CD4-positive, alpha-beta T cell treated with Interleukin-6 at 100 ng/mL for 8 hours (primary cell): ENCODE measurements at regions not wholly inside any gene's neighbourhood (a gene's known extent, or its start where the extent isn't known, plus 50 kb on each side); places are given as distances from the start of the nearest gene placed in this dataset.
"Not testable (repeated sequence)": the region's sequence is repeated elsewhere in the genome, so short reads cannot be mapped to it uniquely, and the experiment has no call there.

Source experiments
- DNase-seq: peaks from one replicate; pipeline ENCODE4 v3.0.0-alpha.2; 2020; ENCODE audit warnings: mixed read lengths, low spot score

- DNase-seq = no peak
Measured at GRCh38 chr5:34447424-34447823, 208.7 kb upstream of the RAI14 start.

DNA sequence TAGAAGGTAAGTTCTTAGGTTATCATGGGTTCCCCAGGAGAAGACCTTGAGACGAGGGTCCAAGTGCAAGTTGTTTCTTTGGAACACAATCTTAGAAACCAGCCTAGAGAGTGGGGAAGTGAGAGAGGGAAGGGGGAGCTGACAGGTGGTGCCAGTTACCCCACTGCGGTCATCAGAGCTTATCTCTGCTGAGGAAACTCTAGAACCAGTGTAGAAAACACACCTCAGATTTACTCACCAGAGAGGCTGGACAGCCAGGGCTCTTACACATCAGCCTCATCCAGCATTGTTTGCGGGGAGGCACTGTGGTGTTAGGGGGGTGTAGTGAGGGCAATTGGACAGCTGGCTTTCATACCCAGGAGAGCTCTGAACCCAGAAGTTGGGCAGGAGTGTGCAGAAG, 206.5 kb upstream of the RAI14 start:
- DNase-seq = no peak

- DNase-seq = no peak
Measured at GRCh38 chr5:34450338-34450737, 205.8 kb upstream of the RAI14 start.

DNA sequence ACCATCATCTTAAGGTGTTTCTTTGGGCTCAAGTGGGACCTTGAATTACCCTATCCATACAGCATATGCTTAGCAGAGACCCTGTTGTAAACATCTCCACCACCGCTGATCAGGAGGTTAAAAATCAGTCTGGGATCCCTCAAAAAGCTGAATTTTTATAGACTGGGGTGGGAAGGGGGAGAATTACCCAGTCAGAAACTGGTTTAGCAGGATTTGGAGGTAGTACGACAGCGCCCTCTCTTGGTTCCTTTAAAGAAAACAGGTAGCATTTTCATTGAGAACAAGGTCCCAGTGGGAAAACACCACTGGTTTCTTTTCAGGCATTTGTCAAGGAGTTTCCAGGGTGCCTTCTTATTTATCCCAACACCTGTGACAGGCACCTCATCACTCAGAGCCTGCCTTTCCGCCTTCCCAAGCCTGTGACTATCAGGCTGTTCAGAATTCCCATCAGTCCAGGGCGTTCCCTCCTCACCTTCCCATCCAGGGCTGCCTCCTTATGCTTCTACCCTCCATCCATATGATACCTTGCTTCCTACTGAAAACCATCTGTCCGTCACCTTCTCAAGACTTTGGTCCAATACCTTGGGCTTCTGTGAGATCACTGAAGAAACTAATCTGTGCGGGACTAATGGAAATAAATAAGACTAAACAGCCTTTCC, 203.8 kb upstream of the RAI14 start:
- DNase-seq = no peak

DNA sequence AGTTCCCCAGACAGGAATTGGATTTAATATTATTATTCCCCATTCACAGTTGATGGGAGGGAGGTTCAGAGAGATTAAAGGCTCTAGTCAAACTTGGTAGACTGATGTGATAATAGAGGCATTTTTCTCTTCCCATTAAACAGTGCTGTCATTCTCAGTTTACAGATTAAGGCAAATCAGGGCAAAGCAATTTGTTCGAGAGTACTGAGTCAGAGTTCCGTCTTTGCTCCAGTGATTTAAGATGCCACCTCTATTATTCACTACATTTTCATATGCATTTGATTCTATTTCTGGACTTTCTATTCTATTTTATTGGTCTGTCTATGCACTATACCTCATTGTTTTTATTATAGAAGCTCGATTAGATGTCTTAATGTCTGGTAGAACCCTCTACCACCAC, 201.0 kb upstream of the RAI14 start:
- no peak for DNase-seq

GRCh38 chr5:34459908-34460307, 196.2 kb upstream of the RAI14 start:
- DNase-seq = no peak

GRCh38 chr5:34460496-34460895, 195.6 kb upstream of the RAI14 start:
- DNase-seq = no peak

- no peak for DNase-seq
Measured at GRCh38 chr5:34464829-34465228, 191.3 kb upstream of the RAI14 start.

DNA sequence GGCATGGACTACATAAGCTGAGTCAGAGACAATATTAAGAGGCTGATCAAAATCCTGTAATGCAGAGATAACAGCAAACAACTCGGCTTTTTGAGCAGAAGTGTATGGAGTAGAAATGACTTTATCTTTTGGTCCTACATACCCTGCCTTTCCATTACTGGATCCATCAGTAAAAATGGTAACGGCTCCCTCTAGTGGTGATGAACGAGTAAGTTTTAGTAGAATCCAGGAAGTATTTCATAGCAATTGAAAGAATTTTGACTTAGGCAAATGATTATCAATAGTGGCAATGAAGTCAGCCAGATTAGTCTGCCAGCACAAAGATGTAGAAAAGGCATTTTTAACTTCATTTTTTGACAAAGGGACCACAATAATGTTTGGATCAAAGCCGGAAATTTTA, 190.8 kb upstream of the RAI14 start:
- peak; percentile 44 for DNase-seq

DNA sequence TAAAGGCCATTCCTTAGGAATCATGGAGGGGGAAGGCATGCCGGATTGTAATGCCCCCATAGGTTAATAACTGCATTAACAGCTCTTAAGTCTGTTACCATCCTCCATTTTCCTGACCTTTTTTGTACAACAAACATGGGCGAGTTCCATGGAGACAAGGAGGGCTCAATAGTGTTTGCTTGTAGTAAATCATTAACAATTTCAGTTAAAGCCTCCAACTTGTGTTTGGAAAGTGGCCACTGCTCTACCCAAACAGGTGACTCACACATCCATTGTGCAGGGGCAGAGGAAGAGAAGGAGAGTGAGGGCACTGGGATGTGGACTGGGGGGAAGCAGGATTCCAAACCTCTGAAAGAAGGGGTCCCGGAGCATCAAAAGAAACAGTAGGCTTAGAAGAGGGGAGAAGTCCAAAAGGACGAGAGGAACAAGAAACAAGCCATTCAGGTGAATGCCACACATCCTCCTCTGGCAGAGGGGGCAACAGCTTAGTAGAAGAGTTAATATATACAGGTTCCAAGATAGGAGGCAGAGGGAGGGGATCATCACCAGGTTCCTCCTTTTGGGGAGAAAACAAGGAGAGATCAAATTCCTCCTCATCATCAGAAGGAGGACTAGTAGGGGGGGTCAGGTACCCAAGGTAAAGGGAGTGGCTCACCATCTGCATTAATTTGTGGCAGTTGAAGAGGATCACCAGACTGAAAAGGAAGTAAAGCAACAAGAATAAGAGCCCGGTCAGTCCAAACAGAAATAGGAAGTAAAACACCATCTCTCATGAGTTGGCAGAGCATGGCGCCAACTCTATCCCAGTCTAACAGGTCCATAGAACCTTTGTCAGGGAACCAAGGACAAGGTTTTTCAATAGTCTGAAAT, 189.4 kb upstream of the RAI14 start:
- not testable (repeated sequence) for DNase-seq

DNA sequence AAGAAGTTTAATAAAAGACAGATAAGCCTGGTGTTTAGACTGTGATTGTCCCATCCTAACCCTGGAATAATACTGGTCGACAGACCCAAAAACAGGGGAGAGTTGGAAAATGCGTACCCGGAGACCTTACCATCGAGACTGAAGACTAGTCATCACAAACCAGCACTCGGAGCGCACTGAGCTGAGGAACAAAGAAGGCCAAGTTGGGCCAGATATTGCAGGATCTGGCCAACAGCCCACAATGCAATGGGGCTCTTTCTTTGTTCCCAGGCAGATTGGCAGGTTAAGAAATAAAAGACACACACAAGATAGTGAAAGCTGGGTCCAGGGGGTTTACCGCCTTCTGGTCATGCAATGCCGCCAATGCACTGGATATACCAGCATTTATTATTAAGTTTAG, 188.7 kb upstream of the RAI14 start:
- no peak for DNase-seq

DNA sequence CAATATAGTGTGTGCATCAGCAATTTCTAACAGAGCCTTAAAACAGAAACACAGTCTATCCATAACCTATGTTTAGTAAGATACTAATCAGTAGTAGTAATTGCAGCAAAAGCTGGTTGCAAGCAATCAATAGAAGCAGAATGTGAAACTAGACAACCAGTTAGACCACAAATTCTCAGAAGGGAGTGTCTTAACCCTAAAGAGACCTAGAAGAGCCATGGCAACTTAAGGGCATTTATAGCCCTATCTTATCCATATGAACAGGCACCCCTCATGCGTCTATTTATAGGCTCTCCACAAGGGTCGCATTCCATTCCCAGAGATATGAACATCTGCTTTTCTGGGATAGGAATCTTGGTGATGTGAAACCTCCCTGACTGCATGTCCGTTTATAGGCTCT, 188.1 kb upstream of the RAI14 start:
- not testable (repeated sequence) for DNase-seq

DNA sequence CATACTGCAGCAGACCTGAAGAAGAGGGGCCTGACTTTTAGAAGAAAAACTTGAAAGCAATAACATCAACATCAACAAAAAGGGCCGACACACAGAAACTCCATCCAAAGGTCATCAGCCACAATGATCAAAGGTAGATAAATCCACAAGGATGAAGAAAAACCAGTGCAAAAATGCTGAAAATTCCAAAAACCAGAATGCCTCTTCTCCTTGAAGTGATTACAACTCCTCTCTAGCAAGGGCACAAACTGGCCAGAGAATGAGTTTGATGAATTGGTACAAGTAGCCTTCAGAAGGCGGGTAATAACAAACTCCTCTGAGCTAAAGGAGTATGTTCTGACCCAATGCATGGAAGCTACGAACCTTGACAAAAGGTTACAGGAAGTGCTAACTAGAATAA, 186.2 kb upstream of the RAI14 start:
- no peak for DNase-seq

DNA sequence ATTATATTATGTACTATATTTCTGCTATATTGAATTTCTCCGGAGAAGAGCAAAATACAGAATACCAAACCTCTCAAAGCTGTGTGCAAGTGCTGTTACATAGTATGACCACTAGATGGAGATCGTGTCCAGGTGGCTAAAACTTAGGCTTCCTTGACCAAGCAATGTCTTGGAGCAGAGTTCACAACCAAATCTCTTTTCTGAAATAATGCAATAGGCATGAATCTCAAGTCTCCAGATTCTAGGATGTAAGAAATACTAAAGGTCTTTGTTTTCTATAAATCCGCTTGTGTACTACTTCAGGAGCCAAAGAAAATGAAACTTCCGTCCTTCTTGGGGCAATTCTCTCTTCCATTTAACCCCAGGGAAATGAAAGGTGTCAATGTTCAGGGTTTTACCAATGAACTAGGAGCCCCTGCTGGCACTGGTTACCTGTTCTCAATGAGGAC, 181.5 kb upstream of the RAI14 start:
- peak; percentile 24 for DNase-seq

DNA sequence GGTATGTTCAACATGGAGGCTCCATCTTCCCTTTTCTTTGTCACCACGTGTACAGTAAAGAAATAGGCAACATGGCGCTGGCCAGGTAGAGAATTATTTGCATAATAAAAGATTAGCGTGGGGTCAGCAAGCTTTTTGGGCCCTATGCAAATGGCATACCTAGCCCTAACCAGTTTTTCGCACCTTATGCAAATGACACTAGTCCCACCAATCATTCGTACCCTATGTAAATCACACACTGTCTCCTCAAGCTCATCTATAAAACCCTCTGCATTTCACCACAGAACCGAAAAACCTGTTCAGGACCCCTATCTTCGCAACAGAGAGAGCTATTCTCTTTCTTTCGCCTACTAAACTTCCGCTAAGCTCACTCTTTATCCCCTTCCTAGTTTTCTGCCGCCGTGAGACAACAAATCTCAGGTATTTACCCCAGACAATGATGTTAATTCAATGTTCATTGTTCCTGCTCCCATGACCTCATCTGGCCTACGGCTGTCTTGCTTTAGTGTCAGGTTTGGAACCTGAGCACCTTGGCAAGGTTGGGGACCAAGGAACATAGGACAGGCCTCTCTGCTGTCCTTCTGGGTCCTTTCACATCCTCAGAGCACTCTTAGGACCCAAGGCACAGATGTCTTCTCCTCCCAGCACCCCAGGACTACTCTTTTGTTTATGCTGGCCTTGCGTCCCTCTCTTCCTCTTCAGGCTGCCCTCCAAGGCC, 180.7 kb upstream of the RAI14 start:
- DNase-seq = no peak

GRCh38 chr5:34476941-34477565, 179.1 kb upstream of the RAI14 start:
- no peak for DNase-seq

DNA sequence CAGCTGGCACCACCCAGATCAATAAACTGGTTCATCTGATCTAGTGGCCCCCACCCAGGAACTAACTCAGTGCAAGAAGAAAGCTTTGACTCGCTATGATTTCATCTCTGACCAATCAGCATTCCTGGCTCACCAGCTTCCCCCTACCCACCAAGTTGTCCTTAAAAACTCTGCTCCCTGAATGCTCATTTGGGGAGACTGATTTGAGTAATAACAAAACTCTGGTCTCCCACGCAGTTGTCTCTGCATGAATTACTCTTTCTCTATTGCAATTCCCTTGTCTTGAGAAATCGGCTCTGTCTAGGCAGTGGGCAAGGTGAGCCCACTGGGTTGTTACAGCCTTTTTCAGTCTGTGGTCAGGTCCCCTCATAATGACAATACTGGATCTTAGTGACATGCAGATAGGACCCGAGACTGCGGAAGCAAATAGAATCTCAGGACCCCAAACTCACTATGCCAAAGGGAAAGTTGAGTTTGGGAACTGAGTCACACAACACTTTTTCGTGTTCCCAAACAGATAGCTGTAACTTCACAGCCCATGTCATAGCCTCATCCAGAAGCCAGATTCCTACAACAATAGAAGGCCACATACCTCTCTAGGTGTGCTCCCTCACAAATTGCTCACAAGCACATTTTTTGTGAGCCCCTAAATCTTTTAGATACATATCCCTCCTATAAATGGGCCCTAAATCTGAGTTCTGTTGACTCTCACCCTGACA, 175.2 kb upstream of the RAI14 start:
- DNase-seq = no peak

DNA sequence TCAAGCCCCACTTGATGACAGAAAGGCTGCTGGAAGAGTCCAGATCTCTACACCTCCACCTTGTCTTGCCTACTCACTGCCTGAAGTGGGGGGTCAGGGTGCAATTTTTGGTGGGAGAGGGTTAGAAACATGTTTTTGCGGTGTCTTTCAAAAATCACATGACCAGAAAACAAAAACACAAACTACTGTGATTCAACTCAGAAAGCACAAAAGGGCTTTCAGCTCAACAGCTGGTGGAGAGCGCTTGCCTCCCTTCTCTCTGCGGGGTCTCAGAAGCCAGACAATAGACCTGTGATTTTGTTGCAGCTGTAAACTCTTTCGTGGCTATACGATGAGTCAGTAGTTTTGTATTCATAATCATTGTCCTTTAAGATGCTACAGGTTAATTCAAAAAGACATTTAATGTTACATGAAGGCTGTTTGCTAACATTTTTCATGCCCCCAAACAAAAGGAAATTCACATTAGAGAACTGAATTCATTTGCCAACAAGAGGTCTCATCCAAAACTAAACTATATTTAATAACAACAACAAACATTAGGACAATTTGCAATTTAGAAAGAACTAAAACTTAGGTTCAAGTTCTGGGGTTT, 172.6 kb upstream of the RAI14 start:
- DNase-seq = no peak

DNA sequence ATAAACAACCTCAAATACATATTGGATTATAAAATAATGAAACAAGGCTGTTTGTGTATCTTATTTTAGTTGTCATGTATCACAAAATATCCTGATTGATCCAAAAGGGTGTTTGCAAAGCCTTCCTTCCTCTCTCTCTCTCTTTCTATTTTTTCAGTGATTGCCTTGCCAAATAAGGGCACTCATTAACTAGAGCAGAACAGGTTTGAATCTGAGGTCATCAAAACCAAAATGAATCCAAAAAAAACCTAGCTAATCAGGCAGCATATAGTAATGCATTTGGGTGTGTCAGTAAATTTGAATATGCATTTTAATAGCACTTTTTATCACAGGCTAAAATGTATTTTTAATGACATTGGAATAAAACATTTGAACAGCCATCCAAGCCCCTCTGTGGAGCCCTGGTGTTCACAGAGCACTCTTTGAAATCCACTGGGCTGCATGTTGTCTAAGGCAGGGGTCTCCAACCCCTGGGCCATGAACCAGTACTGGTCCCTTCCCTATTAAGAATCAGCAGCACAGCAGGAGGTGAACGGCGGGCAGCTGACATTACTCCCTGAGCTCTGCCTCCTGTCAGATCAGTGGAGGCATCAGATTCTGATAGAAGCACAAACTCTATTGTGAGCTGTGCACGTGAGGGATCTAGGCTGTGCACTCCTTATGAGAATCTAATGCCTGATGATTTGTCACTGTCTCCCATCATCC, 171.8 kb upstream of the RAI14 start:
- DNase-seq = no peak

- DNase-seq = no peak
Measured at GRCh38 chr5:34485768-34486030, 170.4 kb upstream of the RAI14 start.
